Keratinocyte (primary cell): ENCODE measurements at regions not wholly inside any gene's neighbourhood (a gene's known extent, or its start where the extent isn't known, plus 50 kb on each side); places are given as distances from the start of the nearest gene placed in this dataset.

ENCODE experiments used
- DNase-seq: peaks from one replicate; pipeline ENCODE4 v3.0.0-alpha.2; 2011; ENCODE audit warnings: low read depth, missing footprints, low spot score
- FAIRE-seq: peaks from 2 replicates; lab custom pipeline; 2011; peaks lifted over from hg19 to GRCh38; lab: Jason Lieb, UNC
- H2AFZ ChIP-seq: 2 replicates; pipeline ENCODE4 v1.6.0; 2012; ENCODE audit warnings: low read length, control low read depth, inconsistent platforms; ENCODE audit not compliant: control insufficient read depth
- H3K27ac ChIP-seq: 2 replicates; pipeline ENCODE4 v1.5.1; 2011; ENCODE audit warnings: low read length; ENCODE audit not compliant: control insufficient read depth, insufficient read depth
- H3K27me3 ChIP-seq: 3 replicates; pipeline ENCODE4 v1.6.0; 2011; ENCODE audit warnings: low read length; ENCODE audit not compliant: control insufficient read depth, insufficient read depth; ENCODE audit errors: extremely low read depth
- H3K36me3 ChIP-seq, 2 experiments: 2 replicates in 1 of 2; 3 replicates in 1 of 2; pipeline ENCODE4 v1.5.1; 2011; ENCODE audit warnings: low read length in 2 of 2, mild to moderate bottlenecking in 1 of 2; ENCODE audit not compliant: control insufficient read depth in 2 of 2, insufficient read depth in 2 of 2; ENCODE audit errors: extremely low read depth in 1 of 2
- H3K4me1 ChIP-seq: 3 replicates; pipeline ENCODE4 v1.5.1; 2011; ENCODE audit warnings: low read length; ENCODE audit not compliant: control insufficient read depth, insufficient read depth; ENCODE audit errors: extremely low read depth
- H3K4me2 ChIP-seq: 3 replicates; pipeline ENCODE4 v1.6.0; 2011; ENCODE audit warnings: low read depth, low read length; ENCODE audit not compliant: control insufficient read depth, insufficient read depth; ENCODE audit errors: extremely low read depth
- H3K4me3 ChIP-seq, 3 experiments: fragments of 200-600 bp in 1 of 3; sonication (generic) in 1 of 3; 2 replicates in 2 of 3; 3 replicates in 1 of 3; pipeline ENCODE4 v1.5.1; 2011 to 2016; ENCODE audit warnings: low read length in 3 of 3, mild to moderate bottlenecking in 3 of 3, control low read depth in 2 of 3, inconsistent platforms in 1 of 3, low read depth in 1 of 3, mixed read lengths in 1 of 3, mixed run types in 1 of 3, moderate library complexity in 1 of 3; ENCODE audit not compliant: control insufficient read depth in 2 of 3, insufficient read depth in 2 of 3; ENCODE audit errors: extremely low read depth in 1 of 3
- H3K79me2 ChIP-seq: 2 replicates; pipeline ENCODE4 v1.6.0; 2012; ENCODE audit warnings: low read length; ENCODE audit not compliant: control insufficient read depth, insufficient read depth
- H3K9ac ChIP-seq: 3 replicates; pipeline ENCODE4 v1.6.0; 2011; ENCODE audit warnings: low read length; ENCODE audit not compliant: control insufficient read depth, insufficient read depth; ENCODE audit errors: extremely low read depth
- H3K9me1 ChIP-seq: 3 replicates; pipeline ENCODE4 v1.6.0; 2011; ENCODE audit warnings: low read length; ENCODE audit not compliant: control insufficient read depth, insufficient read depth; ENCODE audit errors: extremely low read depth
- H3K9me3 ChIP-seq: 2 replicates; pipeline ENCODE4 v1.5.1; 2012; ENCODE audit warnings: low read depth, low read length; ENCODE audit not compliant: control insufficient read depth
- H4K20me1 ChIP-seq: 3 replicates; pipeline ENCODE4 v1.6.0; 2011; ENCODE audit warnings: low read length; ENCODE audit not compliant: control insufficient read depth, insufficient read depth; ENCODE audit errors: extremely low read depth
- CTCF ChIP-seq, 3 experiments: IDR thresholded peaks in 1 of 3; conservative IDR thresholded peaks in 1 of 3; optimal IDR thresholded peaks in 1 of 3; 2 replicates in 2 of 3; 3 replicates in 1 of 3; pipeline versions ENCODE3 to v1.5.1; 2011; ENCODE audit warnings: low read length in 3 of 3, mild to moderate bottlenecking in 3 of 3, moderate library complexity in 2 of 3, control low read depth in 1 of 3, inconsistent platforms in 1 of 3; ENCODE audit not compliant: insufficient read depth in 2 of 3; ENCODE audit errors: extremely low read depth in 1 of 3
- EZH2 ChIP-seq: IDR thresholded peaks from one replicate; pipeline ENCODE4 v1.6.1; 2012; ENCODE audit warnings: inconsistent platforms, mild to moderate bottlenecking, low read length, moderate library complexity
- dilution Hi-C: fragments of 300-500 bp; cut with MboI; formaldehyde crosslinking; loops from one replicate; pipeline ENCODE4 v1.7.0; 2020; ENCODE audit warnings: low sequenced_read_pairs; ENCODE audit not compliant: extremely low pct_ligation_motif_present

- dilution Hi-C loops, result no loop called here
- Histone ChIP-seq H3K4me3 (no peak overlapping the region), H3K4me1 (no peaks in the 10 kb centered on the region), H3K9me1 (no peaks in the 10 kb centered on the region), H3K36me3 (no peaks in the 10 kb centered on the region), H2AFZ (no peak overlapping the region), H3K27ac (no peak overlapping the region), H3K9me3 (no peaks in the 10 kb centered on the region), H3K9ac (no peak overlapping the region), H3K4me2 (no peak overlapping the region), H3K27me3 (peaks cover 3% of the 10 kb centered on the region), H3K79me2 (no peaks in the 10 kb centered on the region), H4K20me1 (no peaks in the 10 kb centered on the region)
- TF ChIP-seq CTCF (optimal IDR thresholded peaks at IDR 0.05 in 1 of 3, IDR thresholded peaks at IDR 0.05 in 1 of 3, conservative IDR thresholded peaks at IDR 0.05 in 1 of 3; ENCODE audit: extremely low read depth in 1 of 3, insufficient read depth in 2 of 3, low read length in 3 of 3) (no peak), EZH2 (no peak)
- DNase-seq (no peak), FAIRE-seq (no peak)
Measured at GRCh38 chr20:39283464-39283863, 321.3 kb downstream of the DHX35 start.

- Histone ChIP-seq H3K79me2 (no peaks in the 10 kb centered on the region), H3K4me3 (no peak overlapping the region), H3K9me1 (no peaks in the 10 kb centered on the region), H3K36me3 (no peaks in the 10 kb centered on the region), H4K20me1 (no peaks in the 10 kb centered on the region), H3K4me1 (no peaks in the 10 kb centered on the region), H3K27ac (no peak overlapping the region), H3K9me3 (no peaks in the 10 kb centered on the region), H3K9ac (no peak overlapping the region), H2AFZ (no peak overlapping the region), H3K27me3 (peaks cover 3% of the 10 kb centered on the region), H3K4me2 (no peak overlapping the region)
- FAIRE-seq (no peak), DNase-seq (no peak)
- no peak for TF ChIP-seq EZH2
- no peak for TF ChIP-seq CTCF (optimal IDR thresholded peaks at IDR 0.05 in 1 of 3, IDR thresholded peaks at IDR 0.05 in 1 of 3, conservative IDR thresholded peaks at IDR 0.05 in 1 of 3; ENCODE audit: extremely low read depth in 1 of 3, insufficient read depth in 2 of 3, low read length in 3 of 3)
- dilution Hi-C loops, result no loop called here
Measured at GRCh38 chr20:39282619-39283092, 320.5 kb downstream of the DHX35 start.
